ENCODE measurements at regions not wholly inside any gene's neighbourhood (a gene's known extent, or its start where the extent isn't known, plus 50 kb on each side); places are given as distances from the start of the nearest gene placed in this dataset.

GRCh38 chr18:10320791-10321190 is 133.6 kb upstream of the APCDD1 start:
- Histone ChIP-seq H3K36me3 (no peaks in the 10 kb centered on the region), H3K27me3 (peaks cover 2% of the 10 kb centered on the region), H3K4me1 (ENCODE audit: insufficient read depth) (no peaks in the 10 kb centered on the region), H3K9me3 (no peaks in the 10 kb centered on the region), H3K27ac (no peak overlapping the region), H3K4me3 (no peak overlapping the region)
- DNase-seq, result no peak
- 69 to 80% (median 72%) methylated on average over 7 of the region's 7 CpGs for WGBS, 3 donors
- TF ChIP-seq EP300 (IDR thresholded peaks at IDR 0.05) (no peak), CTCF (IDR thresholded peaks at IDR 0.05) (no peak), POLR2A (IDR thresholded peaks at IDR 0.05) (no peak)
- intact Hi-C loops (cut with DNase I), result no loop called here

GRCh38 chr18:10321576-10321975 is 132.9 kb upstream of the APCDD1 start:
- Histone ChIP-seq H3K4me3 (no peak overlapping the region), H3K9me3 (no peaks in the 10 kb centered on the region), H3K4me1 (ENCODE audit: insufficient read depth) (no peaks in the 10 kb centered on the region), H3K36me3 (no peaks in the 10 kb centered on the region), H3K27me3 (peaks cover 2% of the 10 kb centered on the region), H3K27ac (no peak overlapping the region)
- intact Hi-C loops (cut with DNase I), result no loop called here
- no peak for TF ChIP-seq POLR2A (IDR thresholded peaks at IDR 0.05)
- no peak for TF ChIP-seq CTCF (IDR thresholded peaks at IDR 0.05)
- WGBS, 3 donors, result 84 to 90% (median 86%) methylated on average over 2 of the region's 2 CpGs
- DNase-seq, result no peak

- WGBS, 3 donors, result 83 to 94% (median 94%) methylated on average over 7 of the region's 7 CpGs
- no peak for DNase-seq
These were observed 132.4 kb upstream of the APCDD1 start for GRCh38 chr18:10322004-10322403.

GRCh38 chr18:10322435-10322834 is 132.0 kb upstream of the APCDD1 start:
- H3K27ac ChIP-seq, result no peak overlapping the region
- peaks cover 2% of the 10 kb centered on the region for H3K27me3 ChIP-seq

More at GRCh38 chr18:10322004-10322403, 132.4 kb upstream of the APCDD1 start:
- peaks cover 2% of the 10 kb centered on the region for H3K27me3 ChIP-seq
- H3K9me3 ChIP-seq, result no peaks in the 10 kb centered on the region
- no peak overlapping the region for H3K4me3 ChIP-seq
- TF ChIP-seq POLR2A (IDR thresholded peaks at IDR 0.05) (no peak), EP300 (IDR thresholded peaks at IDR 0.05) (no peak), CTCF (IDR thresholded peaks at IDR 0.05) (no peak)
- no peaks in the 10 kb centered on the region for H3K4me1 ChIP-seq (ENCODE audit: insufficient read depth)
- no peaks in the 10 kb centered on the region for H3K36me3 ChIP-seq
- H3K27ac ChIP-seq, result no peak overlapping the region
- intact Hi-C loops (cut with DNase I), result no loop called here

More at GRCh38 chr18:10322435-10322834, 132.0 kb upstream of the APCDD1 start:
- intact Hi-C loops (cut with DNase I), result no loop called here
- Histone ChIP-seq H3K9me3 (no peaks in the 10 kb centered on the region), H3K4me1 (ENCODE audit: insufficient read depth) (no peaks in the 10 kb centered on the region), H3K4me3 (no peak overlapping the region), H3K36me3 (no peaks in the 10 kb centered on the region)
- DNase-seq, result no peak
- WGBS, 3 donors, result 79 to 88% (median 88%) methylated on average over 2 of the region's 2 CpGs
- TF ChIP-seq POLR2A (IDR thresholded peaks at IDR 0.05) (no peak), EP300 (IDR thresholded peaks at IDR 0.05) (no peak), CTCF (IDR thresholded peaks at IDR 0.05) (no peak)

Data from ovary (tissue), 7 donors.